HG03558 (cell line): ENCODE measurements at regions not wholly inside any gene's neighbourhood (a gene's known extent, or its start where the extent isn't known, plus 50 kb on each side); places are given as distances from the start of the nearest gene placed in this dataset.

Experiments used
- ATAC-seq: cut with Tn5 transposase; IDR thresholded peaks from one replicate; pipeline ENCODE4 v1.9.1; 2021; ENCODE audit warnings: moderate number of reproducible peaks; ENCODE audit not compliant: unreplicated experiment; ENCODE audit errors: extremely low read depth

GRCh38 chr4:84441758-84442377 is 57.2 kb downstream of the NKX6-1 start:
- no peak for ATAC-seq

GRCh38 chr4:84439996-84440395 is 59.1 kb downstream of the NKX6-1 start:
- no peak for ATAC-seq

- ATAC-seq: no peak
These were observed 62.3 kb downstream of the NKX6-1 start for GRCh38 chr4:84436812-84437211.

GRCh38 chr4:84434344-84434743 is 64.7 kb downstream of the NKX6-1 start:
- ATAC-seq: no peak

- no peak for ATAC-seq
These were observed 65.4 kb downstream of the NKX6-1 start for GRCh38 chr4:84433633-84434222.

GRCh38 chr4:84432713-84433112 is 66.4 kb downstream of the NKX6-1 start:
- no peak for ATAC-seq

GRCh38 chr4:84420608-84421007 is 78.5 kb downstream of the NKX6-1 start:
- no peak for ATAC-seq

GRCh38 chr4:84419201-84419600 is 79.9 kb downstream of the NKX6-1 start:
- ATAC-seq: no peak

GRCh38 chr4:84417997-84418709 is 80.9 kb downstream of the NKX6-1 start:
- ATAC-seq: no peak

GRCh38 chr4:84413976-84414375 is 85.1 kb downstream of the NKX6-1 start:
- ATAC-seq: no peak

GRCh38 chr4:84413480-84413879 is 85.6 kb downstream of the NKX6-1 start:
- no peak for ATAC-seq

GRCh38 chr4:84412062-84412461 is 87.0 kb downstream of the NKX6-1 start:
- ATAC-seq: no peak

- ATAC-seq: no peak
These were observed 91.3 kb downstream of the NKX6-1 start for GRCh38 chr4:84407554-84408407.

GRCh38 chr4:84403656-84404055 is 95.4 kb downstream of the NKX6-1 start:
- no peak for ATAC-seq

- ATAC-seq: no peak
These were observed 97.3 kb downstream of the NKX6-1 start for GRCh38 chr4:84401701-84402306.

GRCh38 chr4:84394386-84394785 is 104.7 kb downstream of the NKX6-1 start:
- ATAC-seq: no peak

- no peak for ATAC-seq
These were observed 106.0 kb downstream of the NKX6-1 start for GRCh38 chr4:84392951-84393590.

- no peak for ATAC-seq
These were observed 109.7 kb downstream of the NKX6-1 start for GRCh38 chr4:84389406-84389805.

- ATAC-seq: no peak
These were observed 113.9 kb downstream of the NKX6-1 start for GRCh38 chr4:84385203-84385602.

- ATAC-seq: no peak
These were observed 114.3 kb downstream of the NKX6-1 start for GRCh38 chr4:84384801-84385200.
